PC-9 (cell line): ENCODE measurements at regions not wholly inside any gene's neighbourhood (a gene's known extent, or its start where the extent isn't known, plus 50 kb on each side); places are given as distances from the start of the nearest gene placed in this dataset.
"Not testable (repeated sequence)": the region's sequence is repeated elsewhere in the genome, so short reads cannot be mapped to it uniquely, and the experiment has no call there.

ENCODE experiments used
- EZH2 ChIP-seq: fragments of 200-600 bp; sonication (generic); IDR thresholded peaks from 2 replicates; pipeline ENCODE4 v1.8.0; 2017; ENCODE audit warnings: antibody characterized with exemption, low read depth
- TF ChIP-seq, protein P1 (sequence below): fragments of 200-600 bp; sonication (generic); conservative IDR thresholded peaks from 2 replicates; pipeline ENCODE4 v1.6.1; 2017; ENCODE audit warnings: mixed run types, antibody characterized with exemption, mild to moderate bottlenecking, moderate library complexity

DNA sequence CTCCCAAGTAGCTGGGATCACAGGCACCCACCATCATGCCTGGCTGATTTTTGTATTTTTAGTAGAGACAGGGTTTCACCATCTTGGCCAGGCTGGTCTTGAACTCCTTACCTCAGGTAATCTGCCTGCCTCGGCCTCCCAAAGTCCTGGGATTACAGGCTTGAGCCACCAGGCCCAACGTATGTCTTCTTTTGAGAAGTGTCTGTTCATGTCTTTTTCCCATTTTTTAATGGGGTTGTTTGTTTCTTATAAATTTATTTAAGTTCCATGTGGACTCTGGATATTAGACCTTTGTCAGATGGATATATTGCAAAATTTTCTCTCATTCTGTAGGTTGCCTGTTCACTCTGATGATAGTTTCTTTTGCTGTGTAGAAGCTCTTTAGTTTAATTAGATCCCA is 61.3 kb downstream of the CHST2 start:
- TF ChIP-seq, protein P1, sequence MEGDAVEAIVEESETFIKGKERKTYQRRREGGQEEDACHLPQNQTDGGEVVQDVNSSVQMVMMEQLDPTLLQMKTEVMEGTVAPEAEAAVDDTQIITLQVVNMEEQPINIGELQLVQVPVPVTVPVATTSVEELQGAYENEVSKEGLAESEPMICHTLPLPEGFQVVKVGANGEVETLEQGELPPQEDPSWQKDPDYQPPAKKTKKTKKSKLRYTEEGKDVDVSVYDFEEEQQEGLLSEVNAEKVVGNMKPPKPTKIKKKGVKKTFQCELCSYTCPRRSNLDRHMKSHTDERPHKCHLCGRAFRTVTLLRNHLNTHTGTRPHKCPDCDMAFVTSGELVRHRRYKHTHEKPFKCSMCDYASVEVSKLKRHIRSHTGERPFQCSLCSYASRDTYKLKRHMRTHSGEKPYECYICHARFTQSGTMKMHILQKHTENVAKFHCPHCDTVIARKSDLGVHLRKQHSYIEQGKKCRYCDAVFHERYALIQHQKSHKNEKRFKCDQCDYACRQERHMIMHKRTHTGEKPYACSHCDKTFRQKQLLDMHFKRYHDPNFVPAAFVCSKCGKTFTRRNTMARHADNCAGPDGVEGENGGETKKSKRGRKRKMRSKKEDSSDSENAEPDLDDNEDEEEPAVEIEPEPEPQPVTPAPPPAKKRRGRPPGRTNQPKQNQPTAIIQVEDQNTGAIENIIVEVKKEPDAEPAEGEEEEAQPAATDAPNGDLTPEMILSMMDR, result not testable (repeated sequence)
- not testable (repeated sequence) for TF ChIP-seq EZH2
